Activated CD4-positive, alpha-beta memory T cell treated with anti-CD3 and anti-CD28 coated beads, Interleukin-2, amount 10 ng/mL, durations not matched to agents 7 days and 5 days (primary cell): ENCODE measurements at regions not wholly inside any gene's neighbourhood (a gene's known extent, or its start where the extent isn't known, plus 50 kb on each side); places are given as distances from the start of the nearest gene placed in this dataset.
"Not testable (repeated sequence)": the region's sequence is repeated elsewhere in the genome, so short reads cannot be mapped to it uniquely, and the experiment has no call there.

ENCODE experiments used
- CTCF ChIA-PET: fragments of 350-600 bp; sonication (Branson Sonifier 250); formaldehyde crosslinking; loops from one replicate; lab custom pipeline; 2021; ENCODE audit warnings: antibody characterized with exemption, inconsistent platforms; lab: Charles Lee
- POLR2A ChIA-PET: fragments of 350-600 bp; sonication (Branson Sonifier 250); formaldehyde crosslinking; loops from one replicate; lab custom pipeline; 2021; ENCODE audit warnings: antibody characterized with exemption; lab: Charles Lee
- DNase-seq: peaks from one replicate; pipeline ENCODE4 v3.0.0-alpha.2; 2020
- H3K27ac Mint-ChIP-seq: one replicate; pipeline ENCODE4 v1.8.0; 2021; ENCODE audit warnings: mild to moderate bottlenecking, mixed read lengths
- H3K27me3 Mint-ChIP-seq: one replicate; pipeline ENCODE4 v1.8.0; 2021; ENCODE audit warnings: mixed read lengths
- H3K36me3 Mint-ChIP-seq: one replicate; pipeline ENCODE4 v1.8.0; 2021; ENCODE audit warnings: low read depth, mixed read lengths
- H3K4me1 Mint-ChIP-seq: one replicate; pipeline ENCODE4 v1.8.0; 2021; ENCODE audit warnings: mixed read lengths
- H3K4me3 Mint-ChIP-seq: one replicate; pipeline ENCODE4 v1.8.0; 2021; ENCODE audit warnings: mild to moderate bottlenecking, mixed read lengths
- H3K9me3 Mint-ChIP-seq: one replicate; pipeline ENCODE4 v1.8.0; 2021; ENCODE audit warnings: mixed read lengths

DNA sequence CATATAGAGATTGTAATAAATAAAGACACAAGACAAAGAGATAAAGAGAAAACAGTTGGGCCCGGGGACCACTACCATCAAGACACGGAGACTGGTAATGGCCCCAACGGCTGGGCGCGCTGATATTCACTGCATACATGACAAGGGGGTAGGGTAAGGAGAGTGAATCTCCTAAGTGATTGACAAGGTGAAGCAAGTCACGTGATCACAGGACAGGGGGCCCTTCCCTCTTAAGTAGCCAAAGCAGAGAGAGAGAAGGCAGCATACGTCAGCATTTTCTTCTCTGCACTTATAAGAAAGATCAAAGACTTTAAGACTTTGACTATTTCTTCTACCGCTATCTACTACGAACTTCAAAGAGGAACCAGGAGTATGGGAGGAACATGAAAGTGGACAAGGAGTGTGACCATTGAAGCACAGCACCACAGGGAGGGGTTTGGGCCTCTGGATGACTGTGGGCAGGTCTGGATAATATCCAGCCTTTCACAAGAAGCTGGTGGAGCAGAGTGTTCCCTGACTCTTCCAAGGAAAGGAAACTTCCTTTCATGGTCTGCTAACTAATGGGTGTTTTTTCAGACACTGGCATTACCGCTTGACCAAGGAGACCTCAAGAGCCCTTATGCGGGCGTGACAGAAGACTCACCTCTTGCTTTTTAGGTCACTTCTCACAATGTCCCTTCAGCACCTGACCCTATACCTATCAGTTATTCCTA is 75.6 kb downstream of the MRPL39 start:
- CTCF ChIA-PET, H3K4me1 Mint-ChIP-seq, H3K9me3 Mint-ChIP-seq, H3K4me3 Mint-ChIP-seq, DNase-seq, POLR2A ChIA-PET, H3K36me3 Mint-ChIP-seq, H3K27ac Mint-ChIP-seq, H3K27me3 Mint-ChIP-seq: not testable (repeated sequence)

DNA sequence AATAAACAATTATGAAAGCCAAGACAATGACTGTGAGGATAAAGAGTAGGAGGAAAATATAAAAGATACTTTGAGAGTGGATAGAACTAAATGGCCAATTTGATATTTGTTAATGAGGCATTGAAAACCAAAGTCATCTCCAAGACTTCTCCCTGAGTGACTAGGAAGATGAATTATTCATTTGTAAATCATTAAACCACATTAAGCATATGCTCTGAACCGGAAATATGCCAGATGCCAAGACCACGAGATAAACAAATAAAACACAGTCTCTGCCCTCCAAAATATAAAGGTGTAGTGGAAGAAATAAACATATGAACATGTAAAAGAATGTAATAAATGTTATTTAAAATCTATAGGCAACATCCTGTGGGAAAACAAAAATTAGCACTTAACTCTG is 78.8 kb downstream of the MRPL39 start:
- no peaks in the 10 kb centered on the region for H3K36me3 Mint-ChIP-seq
- CTCF ChIA-PET: no interaction called here
- H3K4me3 Mint-ChIP-seq: no peak overlapping the region
- no peaks in the 10 kb centered on the region for H3K4me1 Mint-ChIP-seq
- peaks cover 10% of the 10 kb centered on the region for H3K9me3 Mint-ChIP-seq
- no peak overlapping the region for H3K27ac Mint-ChIP-seq
- no peak for DNase-seq
- POLR2A ChIA-PET: no interaction called here
- H3K27me3 Mint-ChIP-seq: no peaks in the 10 kb centered on the region

DNA sequence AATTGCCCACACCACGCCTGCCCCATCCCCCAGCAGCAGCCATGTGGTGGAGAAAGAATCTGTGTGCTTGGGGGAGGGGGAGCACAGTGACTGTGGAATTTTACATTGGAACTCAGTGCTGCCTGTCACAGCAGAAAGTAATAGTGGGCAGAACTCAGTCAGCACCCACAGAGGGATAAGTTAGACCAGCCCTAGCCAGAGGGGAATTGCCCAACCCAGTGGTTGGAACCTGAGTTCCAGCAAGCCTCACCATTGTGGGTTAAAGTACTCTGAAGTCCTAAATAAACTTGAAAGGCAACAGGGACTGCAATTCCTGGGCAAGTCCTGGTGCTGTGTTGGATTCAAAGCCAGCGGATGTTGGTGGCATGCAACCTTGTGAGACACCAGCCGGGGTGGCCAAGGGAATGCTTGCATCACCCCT is 88.8 kb downstream of the MRPL39 start:
- Mint-ChIP-seq H3K36me3 (peaks cover under 1% of the 10 kb centered on the region), H3K4me3 (no peak overlapping the region), H3K9me3 (peaks cover 4% of the 10 kb centered on the region), H3K27ac (no peak overlapping the region), H3K27me3 (peaks cover 3% of the 10 kb centered on the region), H3K4me1 (peaks cover under 1% of the 10 kb centered on the region)
- POLR2A ChIA-PET: no interaction called here
- DNase-seq: no peak
- CTCF ChIA-PET: no interaction called here

DNA sequence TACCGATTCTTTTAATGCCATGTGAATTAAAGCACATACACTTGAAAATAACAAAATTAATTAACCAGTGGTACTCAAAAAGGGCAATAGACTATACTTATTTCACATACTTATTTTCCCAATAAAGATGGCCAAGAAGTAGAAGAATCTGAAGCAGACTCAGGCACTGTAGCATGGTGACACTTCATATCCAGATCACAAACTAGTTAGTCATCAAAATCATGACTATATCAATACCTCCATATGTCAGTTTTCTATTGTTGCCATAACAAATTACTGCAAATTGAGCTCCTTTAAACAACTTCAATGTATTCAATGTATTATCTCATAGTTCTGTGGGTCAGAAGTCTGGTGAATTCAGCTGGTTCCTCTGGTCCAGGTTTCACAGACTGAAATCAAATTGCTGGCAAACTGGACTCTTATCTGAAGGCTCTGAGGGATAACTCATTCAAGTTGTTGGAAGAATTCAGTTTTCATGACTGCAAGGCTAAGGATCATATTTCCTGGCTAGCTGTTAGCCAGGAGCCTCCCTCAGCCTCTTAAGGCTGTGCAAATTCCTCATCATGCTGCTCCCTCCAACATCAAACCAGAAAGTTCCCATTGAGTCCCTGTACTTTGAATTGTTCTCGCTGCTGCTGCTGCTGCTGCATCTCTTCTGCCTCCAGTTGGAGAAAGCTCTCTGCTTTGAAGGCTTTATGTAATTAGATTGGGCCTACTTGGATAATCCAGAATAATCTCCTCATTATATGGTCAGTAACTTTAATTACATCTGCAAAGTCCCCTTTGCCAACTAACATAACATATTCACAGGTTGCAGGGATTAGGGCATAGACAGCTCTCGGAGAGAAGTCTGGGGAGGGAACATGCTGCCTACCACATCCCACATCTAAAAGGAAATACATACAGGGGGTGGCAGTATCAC is 91.5 kb downstream of the MRPL39 start:
- DNase-seq: no peak
- Mint-ChIP-seq H3K4me3 (no peak overlapping the region), H3K9me3 (no peaks in the 10 kb centered on the region), H3K4me1 (peaks cover 14% of the 10 kb centered on the region), H3K36me3 (peaks cover 2% of the 10 kb centered on the region), H3K27me3 (no peaks in the 10 kb centered on the region), H3K27ac (no peak overlapping the region)
- ChIA-PET POLR2A (no interaction called here), CTCF (no interaction called here)

DNA sequence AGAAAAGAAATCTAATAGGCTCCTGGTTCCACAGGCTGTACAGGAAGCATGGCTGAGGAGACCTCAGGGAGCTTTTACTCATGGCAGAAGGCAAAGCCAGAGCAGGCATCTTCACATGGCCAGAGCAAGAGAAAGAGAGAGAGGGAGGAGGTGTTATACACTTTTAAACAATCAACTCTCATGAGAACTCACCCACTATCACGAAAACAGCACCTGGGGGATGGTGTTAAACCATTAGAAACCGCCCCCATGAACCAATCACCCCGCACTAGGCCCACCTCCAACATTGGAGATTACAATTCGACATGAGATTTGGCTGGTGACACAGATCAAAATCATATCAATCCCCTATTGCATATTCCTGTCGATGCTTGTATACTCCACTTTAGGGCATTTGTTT is 93.5 kb downstream of the MRPL39 start:
- no peak for DNase-seq
- Mint-ChIP-seq H3K9me3 (no peaks in the 10 kb centered on the region), H3K36me3 (peaks cover 2% of the 10 kb centered on the region), H3K4me3 (no peak overlapping the region), H3K27me3 (no peaks in the 10 kb centered on the region), H3K4me1 (peaks cover 21% of the 10 kb centered on the region), H3K27ac (no peak overlapping the region)
- ChIA-PET POLR2A (interaction anchor here (1.1 to 1.7 kb wide), 2 partner anchors 48 to 59 kb away, joined by 3 read pairs; no protein-coding TSS in a partner anchor), CTCF (no interaction called here)

DNA sequence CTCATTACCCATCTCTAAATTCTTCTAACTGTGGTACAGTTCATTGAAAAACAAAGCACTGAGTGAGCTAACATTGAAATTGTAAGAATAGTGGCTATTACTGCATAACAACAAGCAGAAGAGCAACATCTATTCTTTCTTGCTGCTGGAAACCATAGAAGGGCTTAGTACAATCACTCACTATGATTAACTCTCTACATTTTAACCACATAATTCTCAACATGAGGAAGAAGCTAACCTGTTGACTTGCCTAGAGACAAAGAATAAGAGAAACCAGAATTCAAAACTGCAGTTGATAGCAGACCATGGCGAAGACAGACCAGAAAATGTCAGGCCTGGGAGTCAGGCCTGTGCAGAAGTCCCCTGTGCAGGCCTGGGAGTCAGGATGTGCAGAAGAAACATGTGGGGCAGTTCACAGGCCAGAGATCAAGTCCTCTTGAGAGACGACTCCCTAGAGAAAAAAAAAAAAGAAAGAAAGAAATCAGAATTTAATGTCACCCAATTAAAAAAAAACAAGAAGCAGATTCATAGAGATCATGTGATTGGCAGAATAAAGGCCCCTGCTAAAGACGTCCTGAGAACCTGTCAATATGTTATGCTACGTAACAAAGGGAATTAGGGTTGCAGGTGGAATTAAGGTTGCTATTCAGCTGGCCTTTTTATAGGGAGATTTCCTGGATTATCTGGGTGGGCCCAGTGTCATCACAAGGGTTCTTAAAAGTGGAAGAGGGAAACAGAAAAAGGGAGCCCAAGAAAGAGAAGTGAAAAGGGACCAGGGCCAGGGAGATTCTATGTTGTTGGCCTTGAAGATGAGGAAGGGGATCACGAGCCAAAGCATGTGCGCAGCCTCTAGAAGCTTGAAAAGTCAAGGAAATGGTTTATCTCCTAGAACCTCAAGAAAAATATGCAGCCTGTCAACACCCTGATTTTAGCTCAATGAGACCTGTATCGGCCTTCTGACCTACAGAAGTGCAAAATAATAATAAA is 94.9 kb downstream of the MRPL39 start:
- DNase-seq: no peak
- Mint-ChIP-seq H3K4me3 (peak overlapping the region; percentile 18), H3K36me3 (peaks cover 2% of the 10 kb centered on the region), H3K9me3 (no peaks in the 10 kb centered on the region), H3K27ac (peak overlapping the region; percentile 53), H3K27me3 (no peaks in the 10 kb centered on the region), H3K4me1 (peaks cover 33% of the 10 kb centered on the region)
- CTCF ChIA-PET: no interaction called here
- POLR2A ChIA-PET: interaction anchor here (0.8 to 2.5 kb wide), 5 partner anchors 50 to 92 kb away, joined by 3 to 16 read pairs (median 5); no protein-coding TSS in a partner anchor

DNA sequence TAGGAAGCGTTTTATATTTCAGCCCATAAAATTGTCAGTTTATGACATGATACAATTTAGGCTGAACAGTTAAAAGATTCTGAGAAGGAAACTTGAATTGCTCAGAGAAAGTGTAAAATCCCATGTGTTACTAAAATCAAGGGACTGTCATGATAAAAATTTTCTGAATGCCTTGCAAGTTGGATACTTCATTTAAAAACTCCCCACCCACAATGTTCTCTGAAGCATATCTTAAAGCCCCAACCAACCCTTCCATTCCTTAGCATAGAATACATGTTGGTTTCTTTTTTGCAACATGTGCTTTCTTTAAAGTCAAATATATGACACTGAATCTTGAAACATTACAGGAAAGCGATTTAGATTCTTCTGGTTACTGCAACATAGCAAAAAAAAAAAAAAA is 97.4 kb downstream of the MRPL39 start:
- POLR2A ChIA-PET: interaction anchor here (2.0 to 3.4 kb wide), 3 partner anchors 52 to 58 kb away, joined by 5 to 22 read pairs (median 16); no protein-coding TSS in a partner anchor
- Mint-ChIP-seq H3K4me1 (peaks cover 43% of the 10 kb centered on the region), H3K9me3 (no peaks in the 10 kb centered on the region), H3K36me3 (peaks cover 2% of the 10 kb centered on the region), H3K4me3 (peak overlapping the region; percentile 58), H3K27ac (peak overlapping the region; percentile 61), H3K27me3 (no peaks in the 10 kb centered on the region)
- no peak for DNase-seq
- CTCF ChIA-PET: interaction anchor here (1.1 kb wide), 1 partner anchor 98 kb away, joined by 3 read pairs; no protein-coding TSS in a partner anchor

DNA sequence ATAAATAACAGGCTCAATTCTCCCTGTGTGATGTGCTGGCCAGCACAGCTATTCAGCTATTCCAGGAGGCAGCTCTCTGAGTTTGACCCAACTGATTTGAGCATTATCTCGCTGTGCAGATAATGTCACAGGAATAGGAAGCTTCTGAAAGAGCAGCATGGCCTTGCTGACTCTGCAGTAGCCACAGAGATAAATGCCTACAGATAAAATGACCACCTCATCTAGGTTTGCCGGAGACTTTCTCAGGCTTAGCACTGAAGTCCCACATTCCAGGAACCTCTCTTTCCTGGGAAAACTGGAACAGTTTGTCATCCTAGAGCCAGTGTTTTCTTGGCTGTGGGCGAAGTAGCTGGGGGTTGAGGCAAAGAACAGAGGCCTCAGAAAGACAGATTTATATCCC is 98.9 kb downstream of the MRPL39 start:
- DNase-seq: no peak
- ChIA-PET POLR2A (interaction anchor here (0.9 to 3.4 kb wide), 8 partner anchors 13 to 70 kb away, joined by 3 to 22 read pairs (median 5); no protein-coding TSS in a partner anchor), CTCF (interaction anchor here (0.8 kb wide), 1 partner anchor 13 kb away, joined by 4 read pairs; no protein-coding TSS in a partner anchor)
- Mint-ChIP-seq H3K36me3 (peaks cover 8% of the 10 kb centered on the region), H3K27me3 (no peaks in the 10 kb centered on the region), H3K4me1 (peaks cover 44% of the 10 kb centered on the region), H3K27ac (peak overlapping the region; percentile 61), H3K4me3 (peak overlapping the region; percentile 50), H3K9me3 (peaks cover 8% of the 10 kb centered on the region)

DNA sequence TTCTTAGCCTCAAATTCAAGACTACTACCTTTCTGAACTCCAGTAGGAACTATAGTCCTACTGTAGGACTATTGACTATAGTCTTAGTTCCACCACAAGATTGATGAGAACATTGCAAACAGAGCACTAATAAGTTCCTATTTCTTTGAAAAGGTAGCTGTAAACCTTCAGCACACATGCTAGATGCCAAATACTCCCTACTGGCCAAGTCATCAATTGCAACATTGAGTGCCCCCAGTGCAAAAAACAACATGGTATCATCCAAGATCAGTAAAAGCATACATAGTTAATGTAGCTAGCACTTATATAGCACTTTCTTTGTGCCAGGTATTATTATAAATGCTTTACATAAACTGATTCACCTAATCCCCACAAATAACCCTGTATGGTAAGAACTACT is 99.8 kb downstream of the MRPL39 start:
- POLR2A ChIA-PET: interaction anchor here (0.6 to 3.4 kb wide), 8 partner anchors 13 to 71 kb away, joined by 3 to 22 read pairs (median 6); no protein-coding TSS in a partner anchor
- Mint-ChIP-seq H3K27ac (no peak overlapping the region), H3K4me3 (no peak overlapping the region), H3K36me3 (peaks cover 9% of the 10 kb centered on the region), H3K27me3 (no peaks in the 10 kb centered on the region), H3K9me3 (peaks cover 8% of the 10 kb centered on the region), H3K4me1 (peaks cover 44% of the 10 kb centered on the region)
- DNase-seq: no peak
- CTCF ChIA-PET: interaction anchor here (0.8 to 1.2 kb wide), 4 partner anchors 13 to 86 kb away, joined by 3 to 4 read pairs (median 4); no protein-coding TSS in a partner anchor

DNA sequence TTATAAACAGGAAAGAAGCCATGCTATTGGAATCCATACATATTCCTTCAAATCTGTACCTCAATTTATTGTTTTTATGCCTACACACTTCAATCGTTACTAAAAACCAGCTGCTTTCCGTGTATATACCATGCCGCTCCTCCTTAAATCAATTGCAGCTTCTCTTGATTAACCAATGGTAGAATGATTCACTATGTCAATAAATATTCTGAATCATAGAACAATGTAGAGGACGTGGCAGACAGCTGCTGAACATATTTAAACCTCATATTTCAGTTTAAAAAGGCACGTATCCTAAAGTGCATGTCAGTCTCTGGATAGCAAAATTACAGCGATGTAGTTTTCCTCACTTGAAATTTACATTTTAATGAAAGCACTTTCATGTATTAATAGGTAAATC is 100.4 kb downstream of the MRPL39 start:
- Mint-ChIP-seq H3K4me3 (no peak overlapping the region), H3K27ac (no peak overlapping the region), H3K4me1 (peaks cover 43% of the 10 kb centered on the region), H3K9me3 (peaks cover 11% of the 10 kb centered on the region), H3K27me3 (no peaks in the 10 kb centered on the region), H3K36me3 (peaks cover 9% of the 10 kb centered on the region)
- no peak for DNase-seq
- ChIA-PET POLR2A (interaction anchor here (1.4 to 3.4 kb wide), 5 partner anchors 12 to 67 kb away, joined by 4 to 22 read pairs (median 6); no protein-coding TSS in a partner anchor), CTCF (interaction anchor here (1.0 to 1.2 kb wide), 3 partner anchors 55 to 85 kb away, joined by 3 to 4 read pairs (median 3); no protein-coding TSS in a partner anchor)

DNA sequence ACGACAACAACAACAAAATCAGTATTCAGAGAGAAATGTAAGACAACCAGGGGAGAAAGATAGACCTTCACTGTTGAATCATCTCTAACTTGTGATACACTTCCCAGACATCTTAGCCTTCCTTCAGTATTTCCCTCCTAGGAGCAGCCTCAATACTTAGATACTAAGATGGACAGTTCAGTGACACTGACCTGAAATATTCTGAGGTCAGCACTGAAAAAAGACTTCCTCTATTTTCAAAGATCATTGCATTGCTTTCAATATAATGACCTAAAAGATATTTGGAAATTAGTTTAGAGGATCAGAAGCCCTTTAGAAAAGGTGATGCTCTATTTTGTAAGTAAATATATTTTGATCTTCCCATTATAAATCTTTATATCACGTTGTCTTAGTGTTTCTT is 101.0 kb downstream of the MRPL39 start:
- Mint-ChIP-seq H3K4me3 (no peak overlapping the region), H3K27me3 (no peaks in the 10 kb centered on the region), H3K36me3 (peaks cover 12% of the 10 kb centered on the region), H3K9me3 (peaks cover 14% of the 10 kb centered on the region), H3K4me1 (peaks cover 48% of the 10 kb centered on the region), H3K27ac (no peak overlapping the region)
- no peak for DNase-seq
- ChIA-PET CTCF (interaction anchor here (1.0 kb wide), 1 partner anchor 55 kb away, joined by 3 read pairs; no protein-coding TSS in a partner anchor), POLR2A (interaction anchor here (3.4 kb wide), 1 partner anchor 55 kb away, joined by 22 read pairs; no protein-coding TSS in a partner anchor)

DNA sequence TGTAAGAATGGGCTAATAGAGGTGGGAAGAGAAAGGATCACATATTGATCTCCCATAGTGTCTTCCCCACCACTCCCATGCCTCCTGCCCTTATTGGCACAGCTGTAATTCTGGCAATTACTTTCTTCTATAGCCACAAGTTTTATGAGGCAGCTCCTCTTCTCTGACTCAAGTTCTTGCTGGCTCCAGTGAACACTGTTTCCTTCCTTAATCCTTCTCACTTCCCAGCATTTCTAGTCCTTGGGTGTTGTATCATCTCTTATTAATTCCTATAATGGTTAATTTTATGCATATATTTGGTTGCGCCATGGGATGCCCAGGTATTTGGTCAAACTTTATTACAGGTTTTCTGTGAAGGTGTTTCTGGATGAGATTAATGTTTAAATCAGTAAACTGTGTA is 103.3 kb downstream of the MRPL39 start:
- Mint-ChIP-seq H3K9me3 (peaks cover 24% of the 10 kb centered on the region), H3K36me3 (peaks cover 20% of the 10 kb centered on the region), H3K27me3 (no peaks in the 10 kb centered on the region), H3K27ac (no peak overlapping the region), H3K4me3 (no peak overlapping the region), H3K4me1 (peaks cover 40% of the 10 kb centered on the region)
- CTCF ChIA-PET: no interaction called here
- DNase-seq: no peak
- POLR2A ChIA-PET: no interaction called here
